Activated CD4-positive, alpha-beta memory T cell treated with anti-CD3 and anti-CD28 coated beads for 36 hours (primary cell): ENCODE measurements at regions not wholly inside any gene's neighbourhood (a gene's known extent, or its start where the extent isn't known, plus 50 kb on each side); places are given as distances from the start of the nearest gene placed in this dataset.

Experiments
- CTCF ChIA-PET: fragments of 350-600 bp; sonication (Branson Sonifier 250); formaldehyde crosslinking; loops from one replicate; lab custom pipeline; 2021; ENCODE audit warnings: antibody characterized with exemption, inconsistent platforms; lab: Charles Lee
- POLR2A ChIA-PET: fragments of 350-600 bp; sonication (Branson Sonifier 250); formaldehyde crosslinking; loops from one replicate; lab custom pipeline; 2021; ENCODE audit warnings: antibody characterized with exemption; lab: Charles Lee
- DNase-seq: peaks from one replicate; pipeline ENCODE4 v3.0.0-alpha.2; 2020
- H3K27ac Mint-ChIP-seq: one replicate; pipeline ENCODE4 v1.8.0; 2021; ENCODE audit warnings: mixed read lengths
- H3K27me3 Mint-ChIP-seq: one replicate; pipeline ENCODE4 v1.8.0; 2021; ENCODE audit warnings: mixed read lengths
- H3K36me3 Mint-ChIP-seq: one replicate; pipeline ENCODE4 v1.8.0; 2021; ENCODE audit warnings: mixed read lengths
- H3K4me1 Mint-ChIP-seq: one replicate; pipeline ENCODE4 v1.8.0; 2021; ENCODE audit warnings: low read depth, mixed read lengths
- H3K4me3 Mint-ChIP-seq: one replicate; pipeline ENCODE4 v1.8.0; 2021; ENCODE audit warnings: mild to moderate bottlenecking, mixed read lengths
- H3K9me3 Mint-ChIP-seq: one replicate; pipeline ENCODE4 v1.8.0; 2021; ENCODE audit warnings: mixed read lengths
- intact Hi-C: fragments of 100-400 bp; cut with micrococcal nuclease; formaldehyde crosslinking; loops from one replicate; pipeline ENCODE4 v1.15.1; 2023

DNA sequence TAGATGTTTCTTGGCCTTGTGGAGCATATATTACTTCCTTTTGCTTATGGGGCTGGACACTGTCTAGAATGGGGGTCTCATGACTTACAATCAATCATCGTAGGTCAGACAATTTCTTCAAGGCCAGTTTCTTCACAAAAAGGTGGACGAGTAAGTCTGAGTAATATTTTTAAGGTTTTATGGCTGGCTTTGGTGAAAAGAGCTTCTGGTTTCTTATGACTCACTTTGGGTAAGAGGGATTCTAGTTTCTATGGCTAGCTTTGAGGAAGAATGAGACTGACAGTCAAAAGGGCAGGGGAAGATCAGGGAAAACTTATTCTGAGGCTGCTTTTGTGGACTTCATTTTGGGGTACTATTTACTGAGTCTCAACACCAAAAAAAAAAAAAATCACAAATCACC, 2067.2 kb upstream of the C9orf72 start:
- intact Hi-C loops = no loop called here
- Mint-ChIP-seq H3K4me3 (no peak overlapping the region), H3K27ac (no peak overlapping the region), H3K9me3 (no peaks in the 10 kb centered on the region), H3K27me3 (no peaks in the 10 kb centered on the region), H3K4me1 (no peaks in the 10 kb centered on the region), H3K36me3 (no peaks in the 10 kb centered on the region)
- CTCF ChIA-PET = no interaction called here
- no peak for DNase-seq
- POLR2A ChIA-PET = no interaction called here

DNA sequence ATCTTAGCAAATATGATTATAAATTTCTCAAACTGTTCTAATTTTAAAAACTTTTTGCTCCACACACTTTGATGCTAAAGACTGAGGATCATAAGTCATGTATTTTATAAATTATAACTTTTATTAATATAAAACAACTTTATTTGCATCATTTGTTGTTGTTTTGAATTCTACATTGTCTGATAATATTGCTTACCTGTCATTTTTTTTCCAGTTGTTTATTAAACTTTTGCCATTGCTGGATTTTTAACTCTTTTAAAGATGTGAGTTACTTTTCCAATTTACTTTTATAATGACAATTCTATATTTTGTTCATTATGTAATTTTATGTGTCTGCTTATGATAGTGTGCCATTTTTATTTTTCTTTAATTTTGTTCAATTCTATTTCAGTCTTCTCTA, 2071.2 kb upstream of the C9orf72 start:
- DNase-seq = no peak
- intact Hi-C loops = no loop called here
- Mint-ChIP-seq H3K9me3 (no peaks in the 10 kb centered on the region), H3K4me1 (no peaks in the 10 kb centered on the region), H3K27me3 (no peaks in the 10 kb centered on the region), H3K27ac (no peak overlapping the region), H3K4me3 (no peak overlapping the region), H3K36me3 (no peaks in the 10 kb centered on the region)
- ChIA-PET CTCF (no interaction called here), POLR2A (no interaction called here)

DNA sequence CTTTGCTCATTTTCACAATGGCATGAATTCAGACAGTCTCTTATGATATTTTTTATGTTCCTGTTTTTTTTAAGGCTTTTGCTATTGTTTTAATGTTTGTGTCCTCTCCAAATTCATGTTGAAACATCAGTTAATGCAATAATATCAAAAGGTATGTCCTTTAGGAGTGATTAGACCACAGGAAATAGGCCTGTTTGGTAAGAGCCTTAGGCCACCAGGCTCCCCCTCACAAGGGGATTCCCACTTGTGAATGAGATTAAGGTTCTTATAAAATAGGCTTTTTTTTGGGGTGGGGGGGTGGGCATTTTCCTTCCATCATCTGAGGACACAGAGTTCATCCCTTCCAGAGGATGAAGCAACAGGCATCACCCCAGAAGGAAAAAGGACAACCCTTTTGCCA, 2074.2 kb upstream of the C9orf72 start:
- H3K4me3 Mint-ChIP-seq = no peak overlapping the region
- no peak overlapping the region for H3K27ac Mint-ChIP-seq
- intact Hi-C loops = no loop called here
- DNase-seq = no peak
- H3K9me3 Mint-ChIP-seq = no peaks in the 10 kb centered on the region
- CTCF ChIA-PET = no interaction called here
- no peaks in the 10 kb centered on the region for H3K4me1 Mint-ChIP-seq
- H3K27me3 Mint-ChIP-seq = no peaks in the 10 kb centered on the region
- POLR2A ChIA-PET = no interaction called here
- no peaks in the 10 kb centered on the region for H3K36me3 Mint-ChIP-seq

DNA sequence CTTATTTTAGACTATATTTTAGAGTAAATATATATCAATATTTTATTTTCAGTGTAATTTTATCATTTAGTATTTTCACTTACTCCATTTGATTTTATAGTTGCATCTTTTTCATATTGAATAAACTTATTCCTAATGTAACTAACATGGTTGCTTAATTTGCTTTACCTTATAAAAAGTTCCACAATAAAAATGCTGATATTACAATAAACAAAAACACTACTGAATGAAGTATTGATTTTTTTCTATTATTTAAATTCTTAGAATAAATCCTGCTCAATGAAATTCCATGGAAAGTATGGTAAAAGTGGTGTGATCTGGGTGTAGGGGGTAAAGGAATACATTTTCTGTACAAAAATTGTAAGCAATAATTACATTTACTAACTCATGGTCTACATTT, 2074.9 kb upstream of the C9orf72 start:
- DNase-seq = no peak
- ChIA-PET POLR2A (no interaction called here), CTCF (no interaction called here)
- Mint-ChIP-seq H3K36me3 (no peaks in the 10 kb centered on the region), H3K9me3 (no peaks in the 10 kb centered on the region), H3K27me3 (no peaks in the 10 kb centered on the region), H3K27ac (no peak overlapping the region), H3K4me1 (no peaks in the 10 kb centered on the region), H3K4me3 (no peak overlapping the region)
- intact Hi-C loops = no loop called here

DNA sequence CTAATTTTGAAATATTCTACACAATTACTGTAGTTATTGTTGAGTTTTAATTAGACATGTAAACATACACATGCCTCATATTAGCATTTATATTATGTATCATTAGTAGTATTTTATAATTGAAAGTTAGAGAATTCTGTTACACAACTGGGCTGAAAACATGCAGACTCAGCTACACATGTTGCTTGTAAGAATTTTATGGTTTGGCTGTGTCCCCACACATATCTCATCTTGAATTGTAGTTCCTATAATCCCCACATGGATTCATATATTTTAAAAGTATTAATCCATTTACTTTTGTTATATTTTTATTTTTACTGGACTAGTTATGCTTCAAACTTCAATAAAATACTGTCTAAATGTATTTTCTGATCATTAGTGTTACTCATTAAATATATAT, 2075.3 kb upstream of the C9orf72 start:
- POLR2A ChIA-PET = no interaction called here
- intact Hi-C loops = no loop called here
- H3K9me3 Mint-ChIP-seq = no peaks in the 10 kb centered on the region
- no peaks in the 10 kb centered on the region for H3K27me3 Mint-ChIP-seq
- CTCF ChIA-PET = no interaction called here
- H3K4me3 Mint-ChIP-seq = no peak overlapping the region
- H3K27ac Mint-ChIP-seq = no peak overlapping the region
- DNase-seq = no peak
- H3K36me3 Mint-ChIP-seq = no peaks in the 10 kb centered on the region
- H3K4me1 Mint-ChIP-seq = no peaks in the 10 kb centered on the region

DNA sequence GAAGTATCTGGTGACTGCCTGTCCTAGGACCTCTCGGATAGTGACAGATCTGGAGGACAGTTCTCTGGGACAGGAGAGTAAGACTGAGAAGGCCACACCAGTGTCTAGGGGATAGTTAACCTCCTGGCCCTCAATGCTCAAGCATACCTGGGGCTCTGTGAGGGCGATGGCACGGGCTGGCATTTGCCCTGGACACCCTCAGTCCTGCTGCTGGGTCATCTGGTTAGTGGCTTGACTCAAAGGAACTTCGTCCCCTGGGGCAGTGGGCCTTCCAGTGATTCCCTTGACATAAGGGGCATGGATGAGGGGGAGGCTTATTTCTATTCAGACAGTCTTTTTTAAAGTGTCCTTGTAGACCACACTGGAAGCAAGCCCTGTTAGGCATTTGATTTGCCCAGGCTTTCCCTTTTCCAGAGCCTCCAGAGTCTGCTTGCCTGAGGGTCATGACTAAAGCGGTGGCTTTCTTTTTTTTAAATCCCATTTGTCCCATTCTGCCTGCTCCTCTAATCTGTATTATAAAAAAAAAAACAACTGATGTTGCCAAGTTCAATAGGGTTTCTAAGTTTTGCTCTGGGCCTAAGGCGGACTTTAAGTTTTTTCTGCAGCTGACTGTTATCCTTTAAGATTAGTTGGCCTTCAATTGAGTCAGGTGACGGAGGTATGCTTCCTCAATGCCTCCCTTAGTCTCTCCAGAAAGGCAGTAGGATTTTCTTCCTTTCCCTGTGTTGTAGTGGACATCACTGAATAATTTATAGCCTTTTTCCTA, 2083.5 kb upstream of the C9orf72 start:
- Mint-ChIP-seq H3K9me3 (peaks cover 5% of the 10 kb centered on the region), H3K36me3 (no peaks in the 10 kb centered on the region), H3K4me1 (no peaks in the 10 kb centered on the region), H3K4me3 (no peak overlapping the region), H3K27me3 (no peaks in the 10 kb centered on the region), H3K27ac (no peak overlapping the region)
- DNase-seq = no peak
- CTCF ChIA-PET = no interaction called here
- POLR2A ChIA-PET = no interaction called here
- intact Hi-C loops = no loop called here

DNA sequence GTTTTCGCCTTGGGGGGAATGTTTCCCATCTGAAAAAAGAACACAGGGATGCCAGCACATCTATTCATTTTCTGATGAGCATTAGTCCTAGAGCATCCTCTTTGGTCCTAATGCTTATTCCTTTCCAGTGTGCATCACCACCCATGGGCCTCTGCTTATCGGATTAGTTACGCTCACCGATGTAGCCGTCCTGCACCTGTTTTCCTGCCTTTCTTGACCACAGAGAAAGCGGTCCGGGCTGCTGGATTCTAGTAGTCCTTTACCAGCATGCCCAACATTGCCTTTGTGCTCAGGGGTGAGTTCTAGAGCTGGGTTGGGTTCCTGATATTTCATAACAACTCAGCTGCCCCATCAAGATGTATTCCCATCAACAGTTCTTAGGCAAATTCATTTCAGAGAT, 2084.5 kb upstream of the C9orf72 start:
- POLR2A ChIA-PET = no interaction called here
- intact Hi-C loops = no loop called here
- H3K27me3 Mint-ChIP-seq = no peaks in the 10 kb centered on the region
- no peaks in the 10 kb centered on the region for H3K4me1 Mint-ChIP-seq
- H3K4me3 Mint-ChIP-seq = no peak overlapping the region
- no peak overlapping the region for H3K27ac Mint-ChIP-seq
- peaks cover 5% of the 10 kb centered on the region for H3K9me3 Mint-ChIP-seq
- no peaks in the 10 kb centered on the region for H3K36me3 Mint-ChIP-seq
- no peak for DNase-seq
- CTCF ChIA-PET = no interaction called here

DNA sequence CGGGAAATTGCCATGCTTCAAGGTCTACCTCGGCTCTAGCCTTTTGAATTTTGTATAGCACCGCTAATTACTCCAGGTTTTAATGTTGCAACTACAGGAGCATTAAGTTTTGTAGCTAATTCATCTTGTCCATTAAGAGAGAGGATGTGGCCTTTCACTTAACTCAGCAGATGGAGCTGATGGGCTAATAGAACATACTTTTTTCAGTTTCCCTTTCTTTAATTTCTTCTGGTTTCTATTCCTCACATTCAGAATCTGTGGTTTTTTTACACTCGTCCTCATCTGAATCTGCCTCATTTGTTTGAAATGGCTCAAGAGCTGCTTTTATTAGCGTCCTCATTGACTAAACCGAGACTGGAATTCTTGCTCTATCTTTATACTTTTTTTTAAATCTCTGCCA, 2085.7 kb upstream of the C9orf72 start:
- no peak for DNase-seq
- Mint-ChIP-seq H3K36me3 (no peaks in the 10 kb centered on the region), H3K4me3 (no peak overlapping the region), H3K27me3 (no peaks in the 10 kb centered on the region), H3K9me3 (peaks cover 5% of the 10 kb centered on the region), H3K27ac (no peak overlapping the region), H3K4me1 (no peaks in the 10 kb centered on the region)
- ChIA-PET POLR2A (no interaction called here), CTCF (no interaction called here)
- intact Hi-C loops = no loop called here

DNA sequence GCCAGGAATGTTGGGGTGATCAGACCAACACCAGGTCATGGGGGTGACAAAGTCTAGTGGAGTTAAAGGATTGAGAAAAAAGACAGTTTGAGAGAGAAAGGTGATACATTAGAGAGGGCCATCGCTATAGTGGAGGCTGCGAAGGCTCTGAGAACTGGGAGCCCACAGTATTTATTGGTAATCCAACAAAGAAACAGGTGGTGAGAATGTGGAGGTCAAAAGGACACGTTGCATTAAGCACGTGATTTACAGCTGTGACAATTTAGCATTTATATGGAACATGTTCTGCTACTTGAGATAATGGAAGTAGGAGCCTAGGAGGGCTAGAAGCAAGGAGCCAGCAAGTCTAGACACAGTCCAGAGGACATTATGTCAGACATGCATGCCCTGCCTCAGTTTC, 2086.5 kb upstream of the C9orf72 start:
- ChIA-PET CTCF (no interaction called here), POLR2A (no interaction called here)
- H3K4me1 Mint-ChIP-seq = no peaks in the 10 kb centered on the region
- no peak overlapping the region for H3K27ac Mint-ChIP-seq
- no peak overlapping the region for H3K4me3 Mint-ChIP-seq
- H3K36me3 Mint-ChIP-seq = no peaks in the 10 kb centered on the region
- peaks cover 5% of the 10 kb centered on the region for H3K9me3 Mint-ChIP-seq
- no peaks in the 10 kb centered on the region for H3K27me3 Mint-ChIP-seq
- intact Hi-C loops = no loop called here
- DNase-seq = no peak

DNA sequence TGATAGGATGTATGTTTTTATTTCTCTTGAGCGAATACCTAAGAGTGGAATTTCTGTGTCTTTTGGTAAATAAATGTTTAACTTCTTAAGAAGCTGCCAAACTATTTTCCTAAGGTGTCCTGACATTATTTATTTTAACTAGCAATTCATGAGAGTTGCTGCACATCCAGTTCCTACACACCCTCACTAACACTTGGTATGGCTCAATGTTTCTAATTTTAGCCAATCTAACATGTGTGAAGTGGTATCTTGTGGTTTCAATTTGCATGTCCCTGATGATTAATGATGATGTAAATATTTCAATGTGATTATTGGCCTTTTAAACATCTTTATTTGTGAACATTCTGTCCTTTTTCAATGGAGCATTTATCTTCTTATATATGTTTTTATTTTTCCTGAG, 2095.5 kb upstream of the C9orf72 start:
- intact Hi-C loops = no loop called here
- CTCF ChIA-PET = no interaction called here
- H3K36me3 Mint-ChIP-seq = no peaks in the 10 kb centered on the region
- H3K4me3 Mint-ChIP-seq = no peak overlapping the region
- H3K27me3 Mint-ChIP-seq = no peaks in the 10 kb centered on the region
- no peaks in the 10 kb centered on the region for H3K4me1 Mint-ChIP-seq
- H3K9me3 Mint-ChIP-seq = no peaks in the 10 kb centered on the region
- DNase-seq = no peak
- POLR2A ChIA-PET = no interaction called here
- H3K27ac Mint-ChIP-seq = no peak overlapping the region

DNA sequence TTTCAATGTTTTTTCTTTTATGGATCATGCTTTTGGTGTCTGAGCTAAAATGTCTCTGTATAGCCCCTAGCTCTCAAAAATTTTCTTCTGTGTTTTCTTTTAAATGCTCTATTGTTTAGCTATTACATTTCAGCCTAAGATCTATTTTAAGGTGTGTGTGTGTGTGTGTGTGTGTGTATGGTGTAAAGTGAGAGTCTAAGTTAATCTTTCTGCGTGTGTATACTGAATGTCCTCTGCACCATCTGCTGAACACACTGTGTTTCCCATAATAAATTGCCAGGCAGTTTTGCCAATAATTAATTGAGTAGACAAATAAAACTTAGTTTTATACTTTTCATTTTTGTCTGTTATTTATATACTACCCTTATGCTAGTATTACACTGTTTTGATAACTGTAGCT, 2096.3 kb upstream of the C9orf72 start:
- Mint-ChIP-seq H3K27ac (no peak overlapping the region), H3K27me3 (no peaks in the 10 kb centered on the region), H3K4me3 (no peak overlapping the region), H3K36me3 (no peaks in the 10 kb centered on the region), H3K9me3 (no peaks in the 10 kb centered on the region), H3K4me1 (no peaks in the 10 kb centered on the region)
- POLR2A ChIA-PET = no interaction called here
- CTCF ChIA-PET = no interaction called here
- DNase-seq = no peak
- intact Hi-C loops = no loop called here

DNA sequence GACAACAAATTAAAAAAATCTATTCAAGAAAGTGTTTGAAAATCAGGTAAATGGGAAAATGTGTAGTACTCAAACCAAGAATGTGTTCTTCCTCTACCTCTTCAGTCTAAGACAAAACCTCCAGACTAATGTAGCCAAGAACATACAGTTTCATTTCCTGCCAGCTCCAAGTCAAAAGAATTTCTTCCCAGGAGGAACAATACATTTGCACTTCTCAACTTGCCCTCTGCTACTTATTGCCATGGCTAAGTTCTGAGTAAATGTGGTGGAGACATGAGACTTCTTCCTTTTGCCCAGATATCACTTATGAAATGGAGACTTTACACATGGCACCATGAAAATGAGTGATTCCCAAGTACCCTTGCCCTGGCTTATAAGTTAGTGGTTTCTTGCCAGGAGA, 2112.2 kb upstream of the C9orf72 start:
- H3K4me3 Mint-ChIP-seq = no peak overlapping the region
- intact Hi-C loops = no loop called here

DNA sequence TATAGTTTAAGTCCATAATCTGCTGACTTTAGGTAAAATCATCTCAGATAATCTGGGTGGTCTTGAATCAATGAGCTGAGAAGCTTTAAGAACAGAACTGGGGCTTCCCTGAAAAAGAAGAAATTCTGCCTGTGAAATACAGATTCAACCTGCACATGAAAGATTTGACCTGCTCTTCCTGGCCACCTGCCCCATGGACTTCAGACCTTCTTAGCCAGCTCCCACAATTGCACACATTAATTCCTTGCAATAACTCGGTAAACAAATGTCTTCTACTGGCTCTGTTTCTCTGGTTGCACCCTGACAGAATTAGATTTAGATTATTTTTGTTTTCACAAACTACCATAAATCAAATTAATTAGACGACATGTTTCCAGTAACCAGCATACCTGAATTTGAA, 2117.9 kb upstream of the C9orf72 start:
- H3K4me1 Mint-ChIP-seq = no peaks in the 10 kb centered on the region
- no peak overlapping the region for H3K4me3 Mint-ChIP-seq
- no peak for DNase-seq
- intact Hi-C loops = loop anchor here (5.0 kb wide), 1 partner anchor 914 kb away; no protein-coding TSS in a partner anchor
- no peaks in the 10 kb centered on the region for H3K27me3 Mint-ChIP-seq
- POLR2A ChIA-PET = no interaction called here
- H3K36me3 Mint-ChIP-seq = no peaks in the 10 kb centered on the region
- CTCF ChIA-PET = no interaction called here
- no peak overlapping the region for H3K27ac Mint-ChIP-seq
- peaks cover 18% of the 10 kb centered on the region for H3K9me3 Mint-ChIP-seq

More for the DNA sequence above, 2112.2 kb upstream of the C9orf72 start:
- H3K27ac Mint-ChIP-seq = no peak overlapping the region
- ChIA-PET POLR2A (no interaction called here), CTCF (no interaction called here)
- H3K9me3 Mint-ChIP-seq = peaks cover 3% of the 10 kb centered on the region
- H3K4me1 Mint-ChIP-seq = no peaks in the 10 kb centered on the region
- DNase-seq = no peak
- no peaks in the 10 kb centered on the region for H3K36me3 Mint-ChIP-seq
- no peaks in the 10 kb centered on the region for H3K27me3 Mint-ChIP-seq
